HG02798 (cell line): ENCODE measurements at regions not wholly inside any gene's neighbourhood (a gene's known extent, or its start where the extent isn't known, plus 50 kb on each side); places are given as distances from the start of the nearest gene placed in this dataset.

Experiments
- ATAC-seq: cut with Tn5 transposase; IDR thresholded peaks from one replicate; pipeline ENCODE4 v1.9.1; 2021; ENCODE audit warnings: mild to moderate bottlenecking; ENCODE audit not compliant: unreplicated experiment, poor library complexity

GRCh38 chr4:35559559-35560365 lies 684.6 kb downstream of the ARAP2 start:
- ATAC-seq = no peak

GRCh38 chr4:35562861-35563260 lies 681.5 kb downstream of the ARAP2 start:
- ATAC-seq = no peak

GRCh38 chr4:35565640-35566039 lies 678.7 kb downstream of the ARAP2 start:
- ATAC-seq = no peak

- ATAC-seq = no peak
These were observed 653.3 kb downstream of the ARAP2 start for GRCh38 chr4:35591035-35591434.

GRCh38 chr4:35604252-35604651 lies 640.1 kb downstream of the ARAP2 start:
- peak; percentile 34 for ATAC-seq

- ATAC-seq = no peak
These were observed 639.6 kb downstream of the ARAP2 start for GRCh38 chr4:35604724-35605123.

GRCh38 chr4:35608205-35608604 lies 636.1 kb downstream of the ARAP2 start:
- ATAC-seq = no peak

GRCh38 chr4:35614120-35614519 lies 630.2 kb downstream of the ARAP2 start:
- no peak for ATAC-seq

- no peak for ATAC-seq
These were observed 604.4 kb downstream of the ARAP2 start for GRCh38 chr4:35639929-35640328.

GRCh38 chr4:35643661-35644060 lies 600.7 kb downstream of the ARAP2 start:
- no peak for ATAC-seq

GRCh38 chr4:35644591-35644990 lies 599.7 kb downstream of the ARAP2 start:
- ATAC-seq = no peak

GRCh38 chr4:35649011-35649410 lies 595.3 kb downstream of the ARAP2 start:
- ATAC-seq = no peak

- ATAC-seq = no peak
These were observed 594.5 kb downstream of the ARAP2 start for GRCh38 chr4:35649778-35650177.

GRCh38 chr4:35652197-35652596 lies 592.1 kb downstream of the ARAP2 start:
- no peak for ATAC-seq

GRCh38 chr4:35653451-35653850 lies 590.9 kb downstream of the ARAP2 start:
- no peak for ATAC-seq

- ATAC-seq = no peak
These were observed 571.2 kb downstream of the ARAP2 start for GRCh38 chr4:35673137-35673536.

- ATAC-seq = no peak
These were observed 559.6 kb downstream of the ARAP2 start for GRCh38 chr4:35684755-35685154.

- ATAC-seq = no peak
These were observed 554.4 kb downstream of the ARAP2 start for GRCh38 chr4:35689870-35690269.

- ATAC-seq = no peak
These were observed 554.0 kb downstream of the ARAP2 start for GRCh38 chr4:35690271-35690670.

- ATAC-seq = no peak
These were observed 549.3 kb downstream of the ARAP2 start for GRCh38 chr4:35695003-35695402.

GRCh38 chr4:35695421-35695820 lies 548.9 kb downstream of the ARAP2 start:
- ATAC-seq = no peak

GRCh38 chr4:35697210-35697736 lies 547.0 kb downstream of the ARAP2 start:
- peak; percentile 68 for ATAC-seq
